Chondrocyte (in vitro differentiated cells): ENCODE measurements at regions not wholly inside any gene's neighbourhood (a gene's known extent, or its start where the extent isn't known, plus 50 kb on each side); places are given as distances from the start of the nearest gene placed in this dataset.

Experiments used
- DNase-seq: peaks from one replicate; pipeline ENCODE4 v3.0.0; 2021; ENCODE audit warnings: mixed read lengths, low spot score
- H3K27ac Mint-ChIP-seq: one replicate; pipeline ENCODE4 v1.8.0; 2021; ENCODE audit warnings: mild to moderate bottlenecking, moderate library complexity, mixed read lengths; ENCODE audit not compliant: unreplicated experiment
- H3K27me3 Mint-ChIP-seq: 2 replicates; pipeline ENCODE4 v1.8.0; 2021; ENCODE audit warnings: low read depth, mixed read lengths
- H3K36me3 Mint-ChIP-seq: 2 replicates; pipeline ENCODE4 v1.8.0; 2021; ENCODE audit warnings: low read depth, mixed read lengths
- H3K4me1 Mint-ChIP-seq: 2 replicates; pipeline ENCODE4 v1.8.0; 2021; ENCODE audit warnings: low read depth, mild to moderate bottlenecking, mixed read lengths
- H3K4me3 Mint-ChIP-seq: one replicate; pipeline ENCODE4 v1.8.0; 2021; ENCODE audit warnings: mild to moderate bottlenecking, moderate library complexity, mixed read lengths; ENCODE audit not compliant: unreplicated experiment
- H3K9me3 Mint-ChIP-seq: 2 replicates; pipeline ENCODE4 v1.8.0; 2021; ENCODE audit warnings: low read depth, mixed read lengths
- CTCF ChIP-seq: fragments of 200-600 bp; sonication (generic); IDR thresholded peaks from 2 replicates; pipeline ENCODE4 v1.5.0; 2021; ENCODE audit warnings: antibody characterized with exemption, mild to moderate bottlenecking, moderate library complexity

- H3K27ac Mint-ChIP-seq = no peak overlapping the region
- peak; percentile 13 for DNase-seq
- no peaks in the 10 kb centered on the region for H3K27me3 Mint-ChIP-seq
- H3K36me3 Mint-ChIP-seq = peaks cover 1% of the 10 kb centered on the region
- H3K4me1 Mint-ChIP-seq = no peaks in the 10 kb centered on the region
- TF ChIP-seq CTCF = no peak
- H3K9me3 Mint-ChIP-seq = peaks cover 51% of the 10 kb centered on the region
- H3K4me3 Mint-ChIP-seq = no peak overlapping the region
Observed at GRCh38 chr22:47446331-47446730, 683.9 kb downstream of the TBC1D22A start.

- Mint-ChIP-seq H3K4me1 (no peaks in the 10 kb centered on the region), H3K9me3 (peaks cover 52% of the 10 kb centered on the region), H3K27me3 (no peaks in the 10 kb centered on the region), H3K4me3 (no peak overlapping the region), H3K27ac (no peak overlapping the region), H3K36me3 (peaks cover 1% of the 10 kb centered on the region)
- no peak for DNase-seq
- TF ChIP-seq CTCF = no peak
Observed at GRCh38 chr22:47445716-47446290, 683.4 kb downstream of the TBC1D22A start.

GRCh38 chr22:47445212-47445611 lies 682.8 kb downstream of the TBC1D22A start:
- Mint-ChIP-seq H3K9me3 (peaks cover 58% of the 10 kb centered on the region), H3K27me3 (no peaks in the 10 kb centered on the region), H3K4me3 (no peak overlapping the region), H3K27ac (no peak overlapping the region), H3K36me3 (peaks cover 1% of the 10 kb centered on the region), H3K4me1 (no peaks in the 10 kb centered on the region)
- no peak for TF ChIP-seq CTCF
- DNase-seq = no peak

- Mint-ChIP-seq H3K27me3 (no peaks in the 10 kb centered on the region), H3K4me1 (no peaks in the 10 kb centered on the region), H3K27ac (no peak overlapping the region), H3K36me3 (no peaks in the 10 kb centered on the region), H3K4me3 (no peak overlapping the region), H3K9me3 (peaks cover 60% of the 10 kb centered on the region)
- no peak for TF ChIP-seq CTCF
- DNase-seq = no peak
Observed at GRCh38 chr22:47444746-47445065, 682.3 kb downstream of the TBC1D22A start.

GRCh38 chr22:47443836-47444745 lies 681.6 kb downstream of the TBC1D22A start:
- Mint-ChIP-seq H3K4me3 (no peak overlapping the region), H3K27me3 (no peaks in the 10 kb centered on the region), H3K9me3 (peaks cover 57% of the 10 kb centered on the region), H3K27ac (no peak overlapping the region), H3K36me3 (no peaks in the 10 kb centered on the region), H3K4me1 (no peaks in the 10 kb centered on the region)
- no peak for DNase-seq
- no peak for TF ChIP-seq CTCF
